ENCODE measurements at regions not wholly inside any gene's neighbourhood (a gene's known extent, or its start where the extent isn't known, plus 50 kb on each side); places are given as distances from the start of the nearest gene placed in this dataset. TPM values are rescaled to one million over a fixed set of nuclear protein-coding genes. Genes with fewer than 3 reads are reported as not detected.

GRCh38 chr6:139423971-139424667, 49.7 kb upstream of the CITED2 start:
- no peak for DNase-seq (ENCODE audit: insufficient read length, low spot score, missing footprints)
- H4K20me1 ChIP-seq (ENCODE audit: insufficient read depth, low read length), result no peaks in the 10 kb centered on the region
- no peaks in the 10 kb centered on the region for H3K27me3 ChIP-seq (ENCODE audit: insufficient read depth, low read length)
- no peak overlapping the region for H2AFZ ChIP-seq (ENCODE audit: low read length)
- H3K27ac ChIP-seq (ENCODE audit: low read depth, low read length), result no peak overlapping the region
- no peaks in the 10 kb centered on the region for H3K36me3 ChIP-seq (ENCODE audit: insufficient read depth, low read length)
- H3K4me1 ChIP-seq (ENCODE audit: insufficient read depth, low read length), result no peaks in the 10 kb centered on the region
- H3K4me3 ChIP-seq (ENCODE audit: insufficient read depth, low read length), result no peak overlapping the region
- no peaks in the 10 kb centered on the region for H3K9me3 ChIP-seq (ENCODE audit: low read depth, low read length)
- H3K79me2 ChIP-seq (ENCODE audit: insufficient read depth, low read length), result no peaks in the 10 kb centered on the region
- no peak for TF ChIP-seq CTCF (IDR thresholded peaks at IDR 0.05; ENCODE audit: extremely low read depth, low read depth, low read length)
- no peak overlapping the region for H3K4me2 ChIP-seq (ENCODE audit: insufficient read depth, low read length)

Small RNAs in the stretch of these regions (small RNA-seq; reads per million reads assigned to genes)
- gene AL357080.1 (not detected), gene MIR3668 (not detected), gene MIR4465 (not detected), gene RN7SKP106 (not detected), gene RNA5SP220 (not detected)
